HEK293 (cell line): ENCODE measurements at regions not wholly inside any gene's neighbourhood (a gene's known extent, or its start where the extent isn't known, plus 50 kb on each side); places are given as distances from the start of the nearest gene placed in this dataset.

Source experiments
- CTCF ChIP-seq: fragments of 450-650 bp; formaldehyde crosslinking; IDR thresholded peaks from 2 replicates; pipeline ENCODE4 v1.5.1; 2016; ENCODE audit warnings: missing biosample characterization, missing genetic modification characterization
- GLIS2 ChIP-seq: fragments of 450-650 bp; formaldehyde crosslinking; IDR thresholded peaks from 2 replicates; pipeline ENCODE4 v1.5.1; 2016; ENCODE audit warnings: missing biosample characterization, missing genetic modification characterization
- KLF16 ChIP-seq: fragments of 450-650 bp; formaldehyde crosslinking; IDR thresholded peaks from 2 replicates; pipeline ENCODE4 v1.5.1; 2017; ENCODE audit warnings: missing biosample characterization, missing genetic modification characterization
- ZNF121 ChIP-seq: fragments of 450-650 bp; formaldehyde crosslinking; IDR thresholded peaks from 2 replicates; pipeline ENCODE4 v1.5.1; 2016; ENCODE audit warnings: missing biosample characterization, missing genetic modification characterization
- ZNF148 ChIP-seq: fragments of 450-650 bp; formaldehyde crosslinking; IDR thresholded peaks from 2 replicates; pipeline ENCODE4 v1.5.0; 2017; ENCODE audit warnings: missing biosample characterization, missing genetic modification characterization, borderline replicate concordance
- ZNF670 ChIP-seq: fragments of 450-650 bp; formaldehyde crosslinking; IDR thresholded peaks from 2 replicates; pipeline ENCODE4 v1.5.1; 2016; ENCODE audit warnings: missing biosample characterization, missing genetic modification characterization, low read depth
- ZSCAN30 ChIP-seq: fragments of 450-650 bp; IDR thresholded peaks from 2 replicates; pipeline ENCODE4 v1.5.1; 2018; ENCODE audit warnings: missing biosample characterization, mild to moderate bottlenecking, missing genetic modification characterization, moderate library complexity

- TF ChIP-seq ZNF670 (tag by site-specific recombination) (no peak), CTCF (tag by site-specific recombination) (no peak), KLF16 (no peak), GLIS2 (tag by site-specific recombination) (no peak), ZNF121 (tag by site-specific recombination) (no peak), ZSCAN30 (no peak), ZNF148 (tag by site-specific recombination) (no peak)
Measured at GRCh38 chr1:102282955-102283354, 286.2 kb upstream of the OLFM3 start.
